Loucy (cell line): ENCODE measurements at regions not wholly inside any gene's neighbourhood (a gene's known extent, or its start where the extent isn't known, plus 50 kb on each side); places are given as distances from the start of the nearest gene placed in this dataset.

ENCODE experiments used
- CTCF ChIP-seq: fragments of 200-600 bp; sonication (generic); conservative IDR thresholded peaks from 2 replicates; pipeline ENCODE4 v1.5.1; 2014; ENCODE audit warnings: mild to moderate bottlenecking, antibody characterized with exemption, low read length
- EZH2phosphoT487 ChIP-seq: fragments of 200-600 bp; IDR thresholded peaks from 2 replicates; pipeline ENCODE4 v1.6.1; 2018; ENCODE audit warnings: antibody characterized with exemption, mild to moderate bottlenecking, moderate library complexity, borderline replicate concordance

- TF ChIP-seq CTCF (no peak), EZH2phosphoT487 (no peak)
These were observed 105.5 kb downstream of the KPNA2 start for GRCh38 chr17:68141050-68141449.
